GM23338 (cell line): ENCODE measurements at regions not wholly inside any gene's neighbourhood (a gene's known extent, or its start where the extent isn't known, plus 50 kb on each side); places are given as distances from the start of the nearest gene placed in this dataset.

Source experiments
- ATAC-seq: fragments of 200-7000 bp; cut with Tn5 transposase; 3 replicates; pipeline ENCODE4 v1.9.1; 2020
- DNase-seq: peaks from one replicate; pipeline ENCODE4 v3.0.0-alpha.2; 2015; ENCODE audit warnings: low spot score
- H2AFZ ChIP-seq: fragments of 200-600 bp; sonication (generic); 2 replicates; pipeline ENCODE4 v1.8.0; 2016; ENCODE audit warnings: antibody characterized with exemption, mild to moderate bottlenecking, moderate library complexity
- H3F3A ChIP-seq: fragments of 200-600 bp; sonication (generic); replicated peaks from 2 replicates; pipeline ENCODE4 v1.8.0; 2017; ENCODE audit warnings: antibody characterized with exemption, mixed run types, low read depth
- H3K27ac ChIP-seq: fragments of 200-600 bp; sonication (generic); 2 replicates; pipeline ENCODE4 v1.6.1; 2016; ENCODE audit warnings: low read depth
- H3K27me3 ChIP-seq: fragments of 200-600 bp; sonication (generic); 2 replicates; pipeline ENCODE4 v1.8.0; 2016; ENCODE audit warnings: mild to moderate bottlenecking, mixed run types, moderate library complexity; ENCODE audit not compliant: insufficient read depth
- H3K36me3 ChIP-seq: fragments of 200-600 bp; sonication (generic); 2 replicates; pipeline ENCODE4 v1.8.0; 2016; ENCODE audit warnings: mild to moderate bottlenecking; ENCODE audit not compliant: insufficient read depth
- H3K4me1 ChIP-seq: fragments of 200-600 bp; sonication (generic); 2 replicates; pipeline ENCODE4 v1.8.0; 2016; ENCODE audit warnings: mild to moderate bottlenecking, moderate library complexity; ENCODE audit not compliant: insufficient read depth
- H3K4me2 ChIP-seq: fragments of 200-600 bp; sonication (generic); 2 replicates; pipeline ENCODE4 v1.7.1; 2017; ENCODE audit warnings: mixed run types
- H3K4me3 ChIP-seq: fragments of 200-600 bp; sonication (generic); 2 replicates; pipeline ENCODE4 v1.6.1; 2016; ENCODE audit warnings: mixed run types
- H3K79me2 ChIP-seq: fragments of 200-600 bp; sonication (generic); replicated peaks from 2 replicates; pipeline ENCODE4 v1.8.0; 2017; ENCODE audit warnings: mild to moderate bottlenecking; ENCODE audit not compliant: insufficient read depth
- H3K9me2 ChIP-seq: fragments of 200-600 bp; sonication (generic); 2 replicates; pipeline ENCODE4 v1.8.0; 2017; ENCODE audit not compliant: insufficient read depth
- H4K20me1 ChIP-seq: fragments of 200-600 bp; sonication (generic); replicated peaks from 2 replicates; pipeline ENCODE4 v1.8.0; 2017; ENCODE audit warnings: mild to moderate bottlenecking; ENCODE audit not compliant: insufficient read depth
- H3K27ac Mint-ChIP-seq: 2 replicates; pipeline ENCODE4 v1.8.0; 2020; ENCODE audit warnings: inconsistent platforms, mild to moderate bottlenecking, moderate library complexity, mixed read lengths
- H3K27me3 Mint-ChIP-seq: 3 replicates; pipeline ENCODE4 v1.8.0; 2022; ENCODE audit warnings: low read depth, mild to moderate bottlenecking, moderate library complexity, mixed read lengths, inconsistent platforms; ENCODE audit not compliant: insufficient read depth, poor library complexity
- H3K36me3 Mint-ChIP-seq: 3 replicates; pipeline ENCODE4 v1.8.0; 2021; ENCODE audit warnings: low read depth, mild to moderate bottlenecking, inconsistent platforms, moderate library complexity, mixed read lengths
- H3K4me1 Mint-ChIP-seq: 3 replicates; pipeline ENCODE4 v1.8.0; 2020; ENCODE audit warnings: mild to moderate bottlenecking, inconsistent platforms, mixed read lengths
- H3K4me3 Mint-ChIP-seq: 3 replicates; pipeline ENCODE4 v1.8.0; 2021; ENCODE audit warnings: moderate library complexity, mild to moderate bottlenecking, inconsistent platforms, mixed read lengths
- H3K9me3 Mint-ChIP-seq: 3 replicates; pipeline ENCODE4 v1.8.0; 2020; ENCODE audit warnings: moderate library complexity, mild to moderate bottlenecking, inconsistent platforms, mixed read lengths
- CREB1 ChIP-seq: fragments of 250-450 bp; sonication (Bioruptor Pico); IDR thresholded peaks from 2 replicates; pipeline ENCODE4 v1.5.0; 2020; ENCODE audit warnings: low read depth, mild to moderate bottlenecking, moderate library complexity
- EZH2 ChIP-seq: fragments of 200-600 bp; sonication (generic); IDR thresholded peaks from one replicate; pipeline ENCODE4 v1.8.0; 2017; ENCODE audit warnings: antibody characterized with exemption, mild to moderate bottlenecking, low read depth; ENCODE audit not compliant: unreplicated experiment
- EZH2phosphoT487 ChIP-seq: fragments of 200-600 bp; sonication (generic); IDR thresholded peaks from one replicate; pipeline ENCODE4 v1.8.1; 2018; ENCODE audit warnings: antibody characterized with exemption; ENCODE audit not compliant: unreplicated experiment
- JUNB ChIP-seq: IDR thresholded peaks from one replicate; pipeline ENCODE4 v1.6.1; 2016; ENCODE audit warnings: antibody characterized with exemption; ENCODE audit not compliant: unreplicated experiment
- NANOG ChIP-seq: IDR thresholded peaks from 2 replicates; pipeline ENCODE4 v1.6.1; 2016; ENCODE audit warnings: antibody characterized with exemption, borderline replicate concordance
- POLR2AphosphoS5 ChIP-seq: IDR thresholded peaks from 2 replicates; pipeline ENCODE4 v1.6.1; 2016; ENCODE audit warnings: antibody characterized with exemption, low read depth
- STAT1 ChIP-seq: IDR thresholded peaks from one replicate; pipeline ENCODE4 v1.6.1; 2016; ENCODE audit warnings: antibody characterized with exemption; ENCODE audit not compliant: unreplicated experiment
- ZNF114 ChIP-seq: fragments of 250-450 bp; sonication (Bioruptor Pico); IDR thresholded peaks from 2 replicates; pipeline ENCODE4 v1.5.0; 2020; ENCODE audit warnings: mild to moderate bottlenecking, moderate library complexity
- ZNF331 ChIP-seq: fragments of 250-450 bp; sonication (Bioruptor Pico); IDR thresholded peaks from 2 replicates; pipeline ENCODE4 v1.5.0; 2020; ENCODE audit warnings: low read depth, mild to moderate bottlenecking, moderate library complexity
- TF ChIP-seq, protein P1 (sequence below), 2 experiments: fragments of 200-600 bp in 1 of 2; sonication (generic) in 1 of 2; conservative IDR thresholded peaks; 2 replicates each; pipeline versions ENCODE4 v1.5.1 to v1.6.1; 2016 to 2017; ENCODE audit warnings: antibody characterized with exemption in 2 of 2, low read depth in 2 of 2, mild to moderate bottlenecking in 2 of 2, moderate library complexity in 1 of 2
- TF ChIP-seq, protein P2 (sequence below): IDR thresholded peaks from 2 replicates; pipeline ENCODE4 v1.6.1; 2016; ENCODE audit warnings: antibody characterized with exemption
- TF ChIP-seq, protein P3 (sequence below): IDR thresholded peaks from one replicate; pipeline ENCODE4 v1.6.1; 2018; ENCODE audit warnings: antibody characterized with exemption; ENCODE audit not compliant: unreplicated experiment
- TF ChIP-seq, protein P4 (sequence below): fragments of 250-450 bp; sonication (Bioruptor Pico); IDR thresholded peaks from 2 replicates; pipeline ENCODE4 v1.5.0; 2020; ENCODE audit warnings: mild to moderate bottlenecking, moderate library complexity

DNA sequence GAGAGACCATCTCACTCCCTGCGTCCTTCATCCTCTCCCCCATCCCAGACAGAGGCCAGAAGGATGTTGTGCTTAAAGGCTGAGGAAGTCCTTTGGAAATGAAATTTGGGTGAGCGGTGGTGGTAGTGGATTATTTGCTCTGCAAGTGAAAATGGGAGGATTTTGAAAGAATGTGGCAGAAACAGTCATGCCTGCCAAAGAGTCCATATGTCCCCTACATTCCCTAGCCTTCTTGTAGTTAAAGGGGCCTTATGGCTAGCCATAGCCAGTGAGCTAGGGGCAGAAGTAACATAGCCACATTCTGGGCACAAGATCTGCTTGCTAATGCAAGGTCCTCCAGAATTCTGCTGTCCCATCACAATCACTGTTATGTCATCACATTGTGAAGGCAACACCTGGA is 360.2 kb upstream of the TSHZ3 start:
- no peaks in the 10 kb centered on the region for H3K79me2 ChIP-seq
- H3K4me2 ChIP-seq = no peak overlapping the region
- no peak for DNase-seq
- H3K36me3 ChIP-seq = no peaks in the 10 kb centered on the region
- H3K27me3 ChIP-seq = no peaks in the 10 kb centered on the region
- H4K20me1 ChIP-seq = no peaks in the 10 kb centered on the region
- no peak overlapping the region for H3K27ac ChIP-seq
- no peaks in the 10 kb centered on the region; the same call in 2 of the 3 replicates for H3K9me3 Mint-ChIP-seq
- H3K4me3 Mint-ChIP-seq = no peak overlapping the region
- TF ChIP-seq ZNF114 (CRISPR knock-in tag) = no peak
- no peak for TF ChIP-seq ZNF331
- TF ChIP-seq, protein P1, sequence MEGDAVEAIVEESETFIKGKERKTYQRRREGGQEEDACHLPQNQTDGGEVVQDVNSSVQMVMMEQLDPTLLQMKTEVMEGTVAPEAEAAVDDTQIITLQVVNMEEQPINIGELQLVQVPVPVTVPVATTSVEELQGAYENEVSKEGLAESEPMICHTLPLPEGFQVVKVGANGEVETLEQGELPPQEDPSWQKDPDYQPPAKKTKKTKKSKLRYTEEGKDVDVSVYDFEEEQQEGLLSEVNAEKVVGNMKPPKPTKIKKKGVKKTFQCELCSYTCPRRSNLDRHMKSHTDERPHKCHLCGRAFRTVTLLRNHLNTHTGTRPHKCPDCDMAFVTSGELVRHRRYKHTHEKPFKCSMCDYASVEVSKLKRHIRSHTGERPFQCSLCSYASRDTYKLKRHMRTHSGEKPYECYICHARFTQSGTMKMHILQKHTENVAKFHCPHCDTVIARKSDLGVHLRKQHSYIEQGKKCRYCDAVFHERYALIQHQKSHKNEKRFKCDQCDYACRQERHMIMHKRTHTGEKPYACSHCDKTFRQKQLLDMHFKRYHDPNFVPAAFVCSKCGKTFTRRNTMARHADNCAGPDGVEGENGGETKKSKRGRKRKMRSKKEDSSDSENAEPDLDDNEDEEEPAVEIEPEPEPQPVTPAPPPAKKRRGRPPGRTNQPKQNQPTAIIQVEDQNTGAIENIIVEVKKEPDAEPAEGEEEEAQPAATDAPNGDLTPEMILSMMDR (conservative IDR thresholded peaks at IDR 0.05; ENCODE audit: low read depth in 2 of 2) = no peak
- TF ChIP-seq POLR2AphosphoS5 = no peak
- TF ChIP-seq EZH2 = no peak
- TF ChIP-seq, protein P2, sequence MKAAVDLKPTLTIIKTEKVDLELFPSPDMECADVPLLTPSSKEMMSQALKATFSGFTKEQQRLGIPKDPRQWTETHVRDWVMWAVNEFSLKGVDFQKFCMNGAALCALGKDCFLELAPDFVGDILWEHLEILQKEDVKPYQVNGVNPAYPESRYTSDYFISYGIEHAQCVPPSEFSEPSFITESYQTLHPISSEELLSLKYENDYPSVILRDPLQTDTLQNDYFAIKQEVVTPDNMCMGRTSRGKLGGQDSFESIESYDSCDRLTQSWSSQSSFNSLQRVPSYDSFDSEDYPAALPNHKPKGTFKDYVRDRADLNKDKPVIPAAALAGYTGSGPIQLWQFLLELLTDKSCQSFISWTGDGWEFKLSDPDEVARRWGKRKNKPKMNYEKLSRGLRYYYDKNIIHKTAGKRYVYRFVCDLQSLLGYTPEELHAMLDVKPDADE = no peak
- TF ChIP-seq, protein P3, sequence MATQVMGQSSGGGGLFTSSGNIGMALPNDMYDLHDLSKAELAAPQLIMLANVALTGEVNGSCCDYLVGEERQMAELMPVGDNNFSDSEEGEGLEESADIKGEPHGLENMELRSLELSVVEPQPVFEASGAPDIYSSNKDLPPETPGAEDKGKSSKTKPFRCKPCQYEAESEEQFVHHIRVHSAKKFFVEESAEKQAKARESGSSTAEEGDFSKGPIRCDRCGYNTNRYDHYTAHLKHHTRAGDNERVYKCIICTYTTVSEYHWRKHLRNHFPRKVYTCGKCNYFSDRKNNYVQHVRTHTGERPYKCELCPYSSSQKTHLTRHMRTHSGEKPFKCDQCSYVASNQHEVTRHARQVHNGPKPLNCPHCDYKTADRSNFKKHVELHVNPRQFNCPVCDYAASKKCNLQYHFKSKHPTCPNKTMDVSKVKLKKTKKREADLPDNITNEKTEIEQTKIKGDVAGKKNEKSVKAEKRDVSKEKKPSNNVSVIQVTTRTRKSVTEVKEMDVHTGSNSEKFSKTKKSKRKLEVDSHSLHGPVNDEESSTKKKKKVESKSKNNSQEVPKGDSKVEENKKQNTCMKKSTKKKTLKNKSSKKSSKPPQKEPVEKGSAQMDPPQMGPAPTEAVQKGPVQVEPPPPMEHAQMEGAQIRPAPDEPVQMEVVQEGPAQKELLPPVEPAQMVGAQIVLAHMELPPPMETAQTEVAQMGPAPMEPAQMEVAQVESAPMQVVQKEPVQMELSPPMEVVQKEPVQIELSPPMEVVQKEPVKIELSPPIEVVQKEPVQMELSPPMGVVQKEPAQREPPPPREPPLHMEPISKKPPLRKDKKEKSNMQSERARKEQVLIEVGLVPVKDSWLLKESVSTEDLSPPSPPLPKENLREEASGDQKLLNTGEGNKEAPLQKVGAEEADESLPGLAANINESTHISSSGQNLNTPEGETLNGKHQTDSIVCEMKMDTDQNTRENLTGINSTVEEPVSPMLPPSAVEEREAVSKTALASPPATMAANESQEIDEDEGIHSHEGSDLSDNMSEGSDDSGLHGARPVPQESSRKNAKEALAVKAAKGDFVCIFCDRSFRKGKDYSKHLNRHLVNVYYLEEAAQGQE = no peak
- no peak for TF ChIP-seq EZH2phosphoT487
- no peak for TF ChIP-seq STAT1
- TF ChIP-seq NANOG = no peak
- no peak for TF ChIP-seq JUNB
- no peak for TF ChIP-seq CREB1
- TF ChIP-seq, protein P4, sequence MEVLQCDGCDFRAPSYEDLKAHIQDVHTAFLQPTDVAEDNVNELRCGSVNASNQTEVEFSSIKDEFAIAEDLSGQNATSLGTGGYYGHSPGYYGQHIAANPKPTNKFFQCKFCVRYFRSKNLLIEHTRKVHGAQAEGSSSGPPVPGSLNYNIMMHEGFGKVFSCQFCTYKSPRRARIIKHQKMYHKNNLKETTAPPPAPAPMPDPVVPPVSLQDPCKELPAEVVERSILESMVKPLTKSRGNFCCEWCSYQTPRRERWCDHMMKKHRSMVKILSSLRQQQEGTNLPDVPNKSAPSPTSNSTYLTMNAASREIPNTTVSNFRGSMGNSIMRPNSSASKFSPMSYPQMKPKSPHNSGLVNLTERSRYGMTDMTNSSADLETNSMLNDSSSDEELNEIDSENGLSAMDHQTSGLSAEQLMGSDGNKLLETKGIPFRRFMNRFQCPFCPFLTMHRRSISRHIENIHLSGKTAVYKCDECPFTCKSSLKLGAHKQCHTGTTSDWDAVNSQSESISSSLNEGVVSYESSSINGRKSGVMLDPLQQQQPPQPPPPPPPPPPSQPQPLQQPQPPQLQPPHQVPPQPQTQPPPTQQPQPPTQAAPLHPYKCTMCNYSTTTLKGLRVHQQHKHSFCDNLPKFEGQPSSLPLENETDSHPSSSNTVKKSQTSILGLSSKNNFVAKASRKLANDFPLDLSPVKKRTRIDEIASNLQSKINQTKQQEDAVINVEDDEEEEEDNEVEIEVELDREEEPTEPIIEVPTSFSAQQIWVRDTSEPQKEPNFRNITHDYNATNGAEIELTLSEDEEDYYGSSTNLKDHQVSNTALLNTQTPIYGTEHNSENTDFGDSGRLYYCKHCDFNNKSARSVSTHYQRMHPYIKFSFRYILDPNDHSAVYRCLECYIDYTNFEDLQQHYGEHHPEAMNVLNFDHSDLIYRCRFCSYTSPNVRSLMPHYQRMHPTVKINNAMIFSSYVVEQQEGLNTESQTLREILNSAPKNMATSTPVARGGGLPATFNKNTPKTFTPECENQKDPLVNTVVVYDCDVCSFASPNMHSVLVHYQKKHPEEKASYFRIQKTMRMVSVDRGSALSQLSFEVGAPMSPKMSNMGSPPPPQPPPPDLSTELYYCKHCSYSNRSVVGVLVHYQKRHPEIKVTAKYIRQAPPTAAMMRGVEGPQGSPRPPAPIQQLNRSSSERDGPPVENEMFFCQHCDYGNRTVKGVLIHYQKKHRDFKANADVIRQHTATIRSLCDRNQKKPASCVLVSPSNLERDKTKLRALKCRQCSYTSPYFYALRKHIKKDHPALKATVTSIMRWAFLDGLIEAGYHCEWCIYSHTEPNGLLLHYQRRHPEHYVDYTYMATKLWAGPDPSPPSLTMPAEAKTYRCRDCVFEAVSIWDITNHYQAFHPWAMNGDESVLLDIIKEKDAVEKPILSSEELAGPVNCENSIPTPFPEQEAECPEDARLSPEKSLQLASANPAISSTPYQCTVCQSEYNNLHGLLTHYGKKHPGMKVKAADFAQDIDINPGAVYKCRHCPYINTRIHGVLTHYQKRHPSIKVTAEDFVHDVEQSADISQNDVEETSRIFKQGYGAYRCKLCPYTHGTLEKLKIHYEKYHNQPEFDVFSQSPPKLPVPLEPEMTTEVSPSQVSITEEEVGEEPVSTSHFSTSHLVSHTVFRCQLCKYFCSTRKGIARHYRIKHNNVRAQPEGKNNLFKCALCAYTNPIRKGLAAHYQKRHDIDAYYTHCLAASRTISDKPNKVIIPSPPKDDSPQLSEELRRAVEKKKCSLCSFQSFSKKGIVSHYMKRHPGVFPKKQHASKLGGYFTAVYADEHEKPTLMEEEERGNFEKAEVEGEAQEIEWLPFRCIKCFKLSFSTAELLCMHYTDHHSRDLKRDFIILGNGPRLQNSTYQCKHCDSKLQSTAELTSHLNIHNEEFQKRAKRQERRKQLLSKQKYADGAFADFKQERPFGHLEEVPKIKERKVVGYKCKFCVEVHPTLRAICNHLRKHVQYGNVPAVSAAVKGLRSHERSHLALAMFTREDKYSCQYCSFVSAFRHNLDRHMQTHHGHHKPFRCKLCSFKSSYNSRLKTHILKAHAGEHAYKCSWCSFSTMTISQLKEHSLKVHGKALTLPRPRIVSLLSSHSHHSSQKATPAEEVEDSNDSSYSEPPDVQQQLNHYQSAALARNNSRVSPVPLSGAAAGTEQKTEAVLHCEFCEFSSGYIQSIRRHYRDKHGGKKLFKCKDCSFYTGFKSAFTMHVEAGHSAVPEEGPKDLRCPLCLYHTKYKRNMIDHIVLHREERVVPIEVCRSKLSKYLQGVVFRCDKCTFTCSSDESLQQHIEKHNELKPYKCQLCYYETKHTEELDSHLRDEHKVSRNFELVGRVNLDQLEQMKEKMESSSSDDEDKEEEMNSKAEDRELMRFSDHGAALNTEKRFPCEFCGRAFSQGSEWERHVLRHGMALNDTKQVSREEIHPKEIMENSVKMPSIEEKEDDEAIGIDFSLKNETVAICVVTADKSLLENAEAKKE (CRISPR knock-in tag) = no peak
- no peak for ATAC-seq
- H3K9me2 ChIP-seq = peaks cover 9% of the 10 kb centered on the region; the same call in 1 of the 2 replicates
- no peaks in the 10 kb centered on the region for H3K27me3 Mint-ChIP-seq
- H2AFZ ChIP-seq = peak overlapping the region; percentile 38; the same call in 1 of the 2 replicates
- no peaks in the 10 kb centered on the region for H3K4me1 Mint-ChIP-seq
- H3F3A ChIP-seq = no peaks in the 10 kb centered on the region
- H3K4me3 ChIP-seq = no peak overlapping the region
- no peaks in the 10 kb centered on the region for H3K36me3 Mint-ChIP-seq
- no peak overlapping the region for H3K27ac Mint-ChIP-seq
- no peaks in the 10 kb centered on the region for H3K4me1 ChIP-seq
